HG03159 (cell line): ENCODE measurements at regions not wholly inside any gene's neighbourhood (a gene's known extent, or its start where the extent isn't known, plus 50 kb on each side); places are given as distances from the start of the nearest gene placed in this dataset.

Experiments used
- ATAC-seq: cut with Tn5 transposase; IDR thresholded peaks from one replicate; pipeline ENCODE4 v1.9.1; 2021; ENCODE audit warnings: mild to moderate bottlenecking, moderate library complexity; ENCODE audit not compliant: unreplicated experiment

- ATAC-seq = no peak
Measured at GRCh38 chr1:5505944-5506343, 486.3 kb downstream of the NPHP4 start.

GRCh38 chr1:5504364-5504740 is 487.9 kb downstream of the NPHP4 start:
- ATAC-seq = no peak

- no peak for ATAC-seq
Measured at GRCh38 chr1:5503556-5504363, 488.5 kb downstream of the NPHP4 start.

DNA sequence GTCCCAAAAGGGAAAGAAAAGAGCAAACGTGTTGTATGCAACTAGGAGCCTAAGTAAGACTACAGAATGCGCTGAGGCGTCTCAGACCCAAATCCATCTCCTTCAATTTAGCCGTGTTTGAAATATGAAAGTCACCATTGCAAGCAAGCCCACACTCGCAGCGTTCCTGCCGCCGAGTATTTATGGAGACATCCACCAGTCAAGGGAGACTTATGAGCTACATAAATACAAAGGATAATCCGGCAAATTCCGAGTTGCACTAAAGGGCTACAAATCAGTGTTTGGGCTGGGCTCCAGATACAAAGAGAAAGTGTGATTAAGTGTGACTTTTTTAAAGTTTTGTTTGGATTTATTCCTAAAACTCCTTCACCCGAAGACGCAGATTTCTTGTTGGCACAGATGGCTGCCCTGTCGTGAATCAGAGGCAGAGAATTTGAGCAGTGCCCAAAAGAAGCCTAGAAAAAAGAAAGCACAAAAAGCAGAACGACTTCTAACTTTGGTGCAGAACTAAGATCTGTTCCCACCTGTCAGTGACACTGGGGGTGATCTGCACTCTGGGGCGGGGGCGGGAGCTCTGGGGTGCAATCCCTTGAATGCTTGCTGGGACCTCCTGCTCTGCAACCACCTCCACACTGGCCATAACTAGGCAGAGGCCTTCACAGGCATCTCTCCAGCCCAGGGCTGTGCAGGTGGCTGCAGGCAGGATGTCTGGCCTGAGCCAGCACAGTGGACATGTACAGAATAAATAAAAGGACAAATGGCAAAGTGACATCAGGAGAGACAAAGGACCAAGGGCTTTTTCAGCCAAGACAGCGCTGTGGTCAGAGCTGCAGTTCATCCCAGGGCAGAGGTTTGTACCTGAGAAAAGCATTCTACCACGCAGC is 489.7 kb downstream of the NPHP4 start:
- ATAC-seq = no peak

GRCh38 chr1:5501206-5501930 is 490.9 kb downstream of the NPHP4 start:
- no peak for ATAC-seq

- ATAC-seq = no peak
Measured at GRCh38 chr1:5500541-5500940, 491.7 kb downstream of the NPHP4 start.

GRCh38 chr1:5497503-5497902 is 494.7 kb downstream of the NPHP4 start:
- no peak for ATAC-seq

- ATAC-seq = no peak
Measured at GRCh38 chr1:5495596-5496410, 496.4 kb downstream of the NPHP4 start.

DNA sequence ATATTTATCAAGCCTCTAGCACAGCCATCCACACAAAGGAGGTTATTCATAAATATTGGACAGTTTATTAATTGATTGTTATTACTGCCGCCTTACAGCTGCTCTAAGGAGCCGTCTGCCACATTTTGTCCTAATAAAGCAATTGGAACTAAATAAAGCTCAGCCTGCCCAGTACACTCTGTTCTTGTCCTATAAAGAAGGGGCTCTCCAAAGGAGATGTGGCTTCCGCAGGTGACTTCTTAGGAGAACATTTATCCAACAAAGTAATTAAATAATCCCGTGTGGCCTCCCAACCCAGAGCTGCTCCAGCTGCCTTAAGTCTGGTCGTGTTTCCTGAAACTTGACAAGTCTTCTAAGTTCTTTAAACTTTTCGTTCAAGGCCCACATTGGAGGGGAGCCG is 497.7 kb downstream of the NPHP4 start:
- ATAC-seq = no peak

DNA sequence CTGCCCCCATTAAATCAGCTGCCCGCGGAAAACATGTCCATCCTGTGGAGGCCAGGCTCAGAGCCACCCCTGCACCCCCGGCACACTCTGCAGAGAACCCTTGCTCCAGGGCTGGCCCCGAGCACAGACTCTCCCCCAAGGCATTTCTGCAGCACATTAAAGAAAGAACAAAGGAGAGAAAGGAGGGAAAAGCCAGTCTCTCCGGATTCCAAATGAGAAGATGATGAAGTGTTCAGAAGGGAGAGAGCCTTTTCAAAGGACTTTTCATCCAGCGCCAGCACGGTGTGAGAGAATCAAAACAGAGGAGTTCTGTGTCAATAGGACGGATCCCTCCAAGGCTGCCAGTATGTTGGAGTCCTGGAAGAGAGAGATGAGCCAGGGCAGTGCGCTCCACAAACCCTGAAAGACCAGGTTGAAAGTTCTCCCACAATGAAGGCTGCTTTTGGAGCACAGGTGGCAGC is 498.3 kb downstream of the NPHP4 start:
- no peak for ATAC-seq

- ATAC-seq = no peak
Measured at GRCh38 chr1:5493275-5493674, 498.9 kb downstream of the NPHP4 start.

GRCh38 chr1:5492846-5493245 is 499.4 kb downstream of the NPHP4 start:
- no peak for ATAC-seq

- no peak for ATAC-seq
Measured at GRCh38 chr1:5491207-5491904, 500.9 kb downstream of the NPHP4 start.

DNA sequence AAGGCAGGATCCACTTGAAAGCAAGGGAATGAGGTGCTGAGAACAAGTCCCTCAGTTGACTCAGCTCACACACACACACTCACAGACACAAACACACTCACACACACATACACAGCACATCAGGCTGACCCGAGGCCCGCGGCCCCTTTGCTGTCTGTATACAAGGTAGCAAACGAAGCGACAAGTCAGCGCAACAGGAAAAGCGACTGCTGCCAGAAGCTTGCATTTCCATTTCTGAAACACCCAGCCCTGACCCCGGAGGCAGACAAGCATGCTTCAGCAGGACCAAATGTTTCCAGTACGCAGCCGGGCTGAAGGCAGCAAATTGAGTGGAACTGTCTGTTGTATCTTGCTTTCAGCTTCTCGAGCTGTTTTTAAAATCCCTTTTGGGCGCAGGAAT is 501.6 kb downstream of the NPHP4 start:
- no peak for ATAC-seq

DNA sequence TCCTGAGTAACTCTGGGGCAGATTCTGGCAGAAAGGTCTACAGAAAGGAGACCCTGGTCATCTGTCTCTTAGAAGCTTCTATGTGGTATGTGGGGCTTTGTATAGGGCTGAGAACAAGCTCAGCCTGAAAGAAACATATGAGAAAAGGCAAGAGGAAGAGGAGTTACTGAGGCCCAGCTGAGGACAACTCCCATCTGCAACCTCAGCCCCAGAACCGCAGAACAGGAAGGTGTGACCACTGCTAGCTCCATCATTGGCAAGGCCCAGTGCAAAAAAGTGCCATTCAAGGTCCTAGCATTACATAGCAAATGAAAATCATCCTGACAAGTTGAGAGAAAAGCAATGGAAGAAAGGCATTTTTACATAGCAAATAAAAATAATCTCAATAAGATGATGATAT is 503.8 kb downstream of the NPHP4 start:
- no peak for ATAC-seq

- no peak for ATAC-seq
Measured at GRCh38 chr1:5485968-5486696, 506.1 kb downstream of the NPHP4 start.

DNA sequence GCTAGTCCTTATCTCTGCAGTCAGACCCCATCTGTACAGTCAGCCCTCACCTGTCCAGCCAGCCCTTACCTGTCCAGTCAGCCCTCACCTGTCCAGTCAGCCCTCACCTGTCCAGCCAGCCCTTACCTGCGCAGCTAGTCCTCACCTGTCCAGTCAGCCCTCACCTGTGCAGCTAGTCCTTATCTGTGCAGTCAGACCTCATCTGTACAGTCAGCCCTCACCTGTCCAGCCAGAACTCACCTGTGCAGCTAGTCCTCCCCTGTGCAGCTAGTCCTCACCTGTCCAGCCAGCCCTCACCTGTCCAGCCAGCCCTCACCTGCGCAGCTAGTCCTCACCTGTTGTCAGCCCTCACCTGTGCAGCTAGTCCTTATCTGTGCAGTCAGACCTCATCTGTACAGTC is 506.8 kb downstream of the NPHP4 start:
- no peak for ATAC-seq

GRCh38 chr1:5484451-5485165 is 507.6 kb downstream of the NPHP4 start:
- no peak for ATAC-seq

DNA sequence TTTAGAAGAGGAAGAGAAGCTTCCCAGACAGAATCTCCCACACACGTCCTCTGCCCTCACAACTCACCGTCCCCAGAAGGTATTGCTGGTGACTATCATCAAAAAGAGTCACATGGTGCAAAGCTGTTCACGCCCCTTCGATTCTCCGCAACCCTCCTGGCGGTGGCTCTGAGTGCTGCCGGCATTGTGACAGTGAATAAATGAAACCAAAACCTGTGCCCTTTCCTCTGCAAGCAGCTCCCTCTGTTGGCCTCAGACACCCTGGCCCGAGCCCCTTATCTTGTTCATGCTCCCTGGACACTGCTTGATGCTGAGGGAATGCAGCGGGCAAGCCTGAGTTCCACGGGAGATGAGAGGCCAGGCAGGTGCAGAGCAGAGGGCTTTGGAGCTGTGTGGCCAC is 510.3 kb downstream of the NPHP4 start:
- no peak for ATAC-seq
